SK-N-SH treated with all-trans-retinoic acid at 6 μM for 48 hours (cell line): ENCODE measurements at regions not wholly inside any gene's neighbourhood (a gene's known extent, or its start where the extent isn't known, plus 50 kb on each side); places are given as distances from the start of the nearest gene placed in this dataset.
A peak's percentile ranks its signal among the peaks of the same experiment; 100 is the strongest.

ENCODE experiments used
- ATAC-seq: fragments of 200-7000 bp; cut with Tn5 transposase; 3 replicates; pipeline ENCODE4 v1.9.1; 2020; ENCODE audit warnings: mild to moderate bottlenecking, moderate library complexity
- ARNTL ChIP-seq: fragments of 450-650 bp; formaldehyde crosslinking; IDR thresholded peaks from 2 replicates; pipeline ENCODE4 v1.5.0; 2020; ENCODE audit warnings: low read depth, mild to moderate bottlenecking, moderate library complexity, borderline replicate concordance
- BACH2 ChIP-seq: fragments of 250-450 bp; sonication (Bioruptor Pico); IDR thresholded peaks from 2 replicates; pipeline ENCODE4 v1.9.0; 2021; ENCODE audit warnings: mild to moderate bottlenecking, borderline replicate concordance
- CSDC2 ChIP-seq: fragments of 250-450 bp; sonication (Bioruptor Pico); IDR thresholded peaks from 2 replicates; pipeline ENCODE4 v1.5.0; 2020; ENCODE audit warnings: mild to moderate bottlenecking, moderate library complexity
- ESRRG ChIP-seq: fragments of 250-450 bp; sonication (Bioruptor Pico); IDR thresholded peaks from 2 replicates; pipeline ENCODE4 v1.6.1; 2021; ENCODE audit warnings: mild to moderate bottlenecking
- GLIS3 ChIP-seq: fragments of 250-450 bp; sonication (Bioruptor Pico); IDR thresholded peaks from 2 replicates; pipeline ENCODE4 v1.5.0; 2020; ENCODE audit warnings: mild to moderate bottlenecking, moderate library complexity
- OSR1 ChIP-seq: fragments of 250-450 bp; sonication (Bioruptor Pico); IDR thresholded peaks from 2 replicates; pipeline ENCODE4 v1.8.0; 2022; ENCODE audit warnings: moderate library complexity, mild to moderate bottlenecking, inconsistent platforms
- PPARA ChIP-seq: fragments of 250-450 bp; sonication (Bioruptor Pico); IDR thresholded peaks from 2 replicates; pipeline ENCODE4 v1.5.0; 2020; ENCODE audit warnings: mild to moderate bottlenecking, borderline replicate concordance
- RARB ChIP-seq: fragments of 250-450 bp; sonication (Bioruptor Pico); IDR thresholded peaks from 2 replicates; pipeline ENCODE4 v1.8.0; 2021; ENCODE audit warnings: mild to moderate bottlenecking, moderate library complexity
- SNAI2 ChIP-seq: fragments of 250-450 bp; sonication (Bioruptor Pico); IDR thresholded peaks from 2 replicates; pipeline ENCODE4 v1.5.0; 2020; ENCODE audit warnings: mild to moderate bottlenecking, moderate library complexity
- TOX ChIP-seq: fragments of 250-450 bp; sonication (Bioruptor Pico); IDR thresholded peaks from 2 replicates; pipeline ENCODE4 v1.8.0; 2021; ENCODE audit warnings: mild to moderate bottlenecking, moderate library complexity, borderline replicate concordance
- ZC3H10 ChIP-seq: fragments of 250-450 bp; sonication (Bioruptor Pico); IDR thresholded peaks from 2 replicates; pipeline ENCODE4 v1.5.1; 2021; ENCODE audit warnings: mild to moderate bottlenecking, moderate library complexity
- ZFP3 ChIP-seq: fragments of 250-450 bp; sonication (Bioruptor Pico); IDR thresholded peaks from 2 replicates; pipeline ENCODE4 v1.5.0; 2020; ENCODE audit warnings: mild to moderate bottlenecking, moderate library complexity
- ZFP30 ChIP-seq: fragments of 450-650 bp; formaldehyde crosslinking; IDR thresholded peaks from 2 replicates; pipeline ENCODE4 v1.5.0; 2022; ENCODE audit warnings: mild to moderate bottlenecking, moderate library complexity
- ZNF565 ChIP-seq: fragments of 450-650 bp; formaldehyde crosslinking; conservative IDR thresholded peaks from 2 replicates; pipeline ENCODE4 v1.5.0; 2020; ENCODE audit warnings: low read depth, mild to moderate bottlenecking, moderate library complexity
- ZNF70 ChIP-seq: fragments of 450-650 bp; formaldehyde crosslinking; IDR thresholded peaks from 2 replicates; pipeline ENCODE4 v1.5.0; 2020; ENCODE audit warnings: mild to moderate bottlenecking, moderate library complexity
- ZNF8 ChIP-seq: fragments of 450-650 bp; formaldehyde crosslinking; IDR thresholded peaks from 2 replicates; pipeline ENCODE4 v1.5.0; 2020; ENCODE audit warnings: mild to moderate bottlenecking, moderate library complexity
- TF ChIP-seq, protein P1 (sequence below): fragments of 250-450 bp; sonication (Bioruptor Pico); IDR thresholded peaks from 2 replicates; pipeline ENCODE4 v1.8.0; 2021; ENCODE audit warnings: low read depth, mild to moderate bottlenecking, moderate library complexity, borderline replicate concordance
- TF ChIP-seq, protein P2 (sequence below): fragments of 250-450 bp; sonication (Bioruptor Pico); IDR thresholded peaks from 2 replicates; pipeline ENCODE4 v1.8.0; 2020; ENCODE audit warnings: mild to moderate bottlenecking, moderate library complexity, borderline replicate concordance
- TF ChIP-seq, protein P3 (sequence below): fragments of 250-450 bp; sonication (Bioruptor Pico); IDR thresholded peaks from 2 replicates; pipeline ENCODE4 v1.5.0; 2020; ENCODE audit warnings: mild to moderate bottlenecking, moderate library complexity
- TF ChIP-seq, protein P4 (sequence below): fragments of 250-450 bp; sonication (Bioruptor Pico); IDR thresholded peaks from 2 replicates; pipeline ENCODE4 v1.5.1; 2020; ENCODE audit warnings: low read depth, mild to moderate bottlenecking, moderate library complexity

DNA sequence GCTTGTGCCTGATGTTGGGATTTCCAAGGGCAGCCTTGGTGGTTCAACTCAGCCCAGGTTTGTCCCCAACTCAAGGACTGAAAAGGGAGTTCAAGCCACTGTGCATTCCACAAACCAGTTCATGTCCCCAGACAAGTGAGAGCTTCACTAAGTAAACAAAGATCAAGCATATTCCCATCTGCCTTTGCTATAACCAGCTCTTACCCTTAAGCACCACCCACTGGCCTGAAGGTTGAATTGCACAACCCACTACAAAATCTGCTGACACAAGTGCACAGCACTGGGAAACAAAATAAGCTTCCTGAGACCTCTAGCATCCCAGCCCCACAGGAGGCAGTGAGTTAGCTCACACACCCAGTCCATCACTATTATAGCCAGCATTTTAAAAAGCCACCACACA lies 516.7 kb downstream of the NR4A2 start:
- TF ChIP-seq ZC3H10: no peak
- TF ChIP-seq TOX: no peak
- TF ChIP-seq ZFP3 (CRISPR knock-in tag): no peak
- no peak for TF ChIP-seq RARB
- TF ChIP-seq, protein P1, sequence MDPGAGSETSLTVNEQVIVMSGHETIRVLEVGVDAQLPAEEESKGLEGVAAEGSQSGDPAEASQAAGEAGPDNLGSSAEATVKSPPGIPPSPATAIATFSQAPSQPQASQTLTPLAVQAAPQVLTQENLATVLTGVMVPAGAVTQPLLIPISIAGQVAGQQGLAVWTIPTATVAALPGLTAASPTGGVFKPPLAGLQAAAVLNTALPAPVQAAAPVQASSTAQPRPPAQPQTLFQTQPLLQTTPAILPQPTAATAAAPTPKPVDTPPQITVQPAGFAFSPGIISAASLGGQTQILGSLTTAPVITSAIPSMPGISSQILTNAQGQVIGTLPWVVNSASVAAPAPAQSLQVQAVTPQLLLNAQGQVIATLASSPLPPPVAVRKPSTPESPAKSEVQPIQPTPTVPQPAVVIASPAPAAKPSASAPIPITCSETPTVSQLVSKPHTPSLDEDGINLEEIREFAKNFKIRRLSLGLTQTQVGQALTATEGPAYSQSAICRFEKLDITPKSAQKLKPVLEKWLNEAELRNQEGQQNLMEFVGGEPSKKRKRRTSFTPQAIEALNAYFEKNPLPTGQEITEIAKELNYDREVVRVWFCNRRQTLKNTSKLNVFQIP: no peak
- TF ChIP-seq SNAI2: no peak
- TF ChIP-seq, protein P2, sequence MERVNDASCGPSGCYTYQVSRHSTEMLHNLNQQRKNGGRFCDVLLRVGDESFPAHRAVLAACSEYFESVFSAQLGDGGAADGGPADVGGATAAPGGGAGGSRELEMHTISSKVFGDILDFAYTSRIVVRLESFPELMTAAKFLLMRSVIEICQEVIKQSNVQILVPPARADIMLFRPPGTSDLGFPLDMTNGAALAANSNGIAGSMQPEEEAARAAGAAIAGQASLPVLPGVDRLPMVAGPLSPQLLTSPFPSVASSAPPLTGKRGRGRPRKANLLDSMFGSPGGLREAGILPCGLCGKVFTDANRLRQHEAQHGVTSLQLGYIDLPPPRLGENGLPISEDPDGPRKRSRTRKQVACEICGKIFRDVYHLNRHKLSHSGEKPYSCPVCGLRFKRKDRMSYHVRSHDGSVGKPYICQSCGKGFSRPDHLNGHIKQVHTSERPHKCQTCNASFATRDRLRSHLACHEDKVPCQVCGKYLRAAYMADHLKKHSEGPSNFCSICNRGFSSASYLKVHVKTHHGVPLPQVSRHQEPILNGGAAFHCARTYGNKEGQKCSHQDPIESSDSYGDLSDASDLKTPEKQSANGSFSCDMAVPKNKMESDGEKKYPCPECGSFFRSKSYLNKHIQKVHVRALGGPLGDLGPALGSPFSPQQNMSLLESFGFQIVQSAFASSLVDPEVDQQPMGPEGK (CRISPR knock-in tag): no peak
- no peak for TF ChIP-seq CSDC2 (CRISPR knock-in tag)
- TF ChIP-seq OSR1 (CRISPR knock-in tag): no peak
- TF ChIP-seq ZFP30: no peak
- TF ChIP-seq GLIS3 (CRISPR knock-in tag): no peak
- no peak for TF ChIP-seq ZNF8 (CRISPR knock-in tag)
- peak; percentile 69; the same call in 2 of the 3 replicates for ATAC-seq

DNA sequence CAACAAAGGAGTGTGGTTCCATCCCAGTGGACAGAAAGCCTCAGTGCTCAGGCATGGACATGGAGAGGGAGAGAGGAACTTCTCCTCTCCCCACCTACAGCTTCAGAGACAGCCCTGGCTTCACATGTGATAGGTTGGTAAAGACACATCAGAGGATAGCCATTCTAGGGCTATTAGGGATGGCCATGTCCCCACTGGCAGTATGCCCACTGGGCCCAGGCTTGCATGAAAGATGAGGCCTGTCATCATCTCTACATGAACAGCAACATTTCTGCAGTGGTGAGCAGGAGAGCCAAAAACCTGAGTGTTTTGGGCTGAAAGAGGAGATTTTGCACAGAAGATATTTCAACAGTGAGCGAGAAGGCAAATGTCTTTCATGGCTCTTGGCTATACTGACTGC lies 517.2 kb downstream of the NR4A2 start:
- ATAC-seq: no peak
- no peak for TF ChIP-seq ZNF565
- TF ChIP-seq, protein P1: no peak
- no peak for TF ChIP-seq CSDC2 (CRISPR knock-in tag)
- TF ChIP-seq ESRRG (CRISPR knock-in tag): no peak
- TF ChIP-seq, protein P3, sequence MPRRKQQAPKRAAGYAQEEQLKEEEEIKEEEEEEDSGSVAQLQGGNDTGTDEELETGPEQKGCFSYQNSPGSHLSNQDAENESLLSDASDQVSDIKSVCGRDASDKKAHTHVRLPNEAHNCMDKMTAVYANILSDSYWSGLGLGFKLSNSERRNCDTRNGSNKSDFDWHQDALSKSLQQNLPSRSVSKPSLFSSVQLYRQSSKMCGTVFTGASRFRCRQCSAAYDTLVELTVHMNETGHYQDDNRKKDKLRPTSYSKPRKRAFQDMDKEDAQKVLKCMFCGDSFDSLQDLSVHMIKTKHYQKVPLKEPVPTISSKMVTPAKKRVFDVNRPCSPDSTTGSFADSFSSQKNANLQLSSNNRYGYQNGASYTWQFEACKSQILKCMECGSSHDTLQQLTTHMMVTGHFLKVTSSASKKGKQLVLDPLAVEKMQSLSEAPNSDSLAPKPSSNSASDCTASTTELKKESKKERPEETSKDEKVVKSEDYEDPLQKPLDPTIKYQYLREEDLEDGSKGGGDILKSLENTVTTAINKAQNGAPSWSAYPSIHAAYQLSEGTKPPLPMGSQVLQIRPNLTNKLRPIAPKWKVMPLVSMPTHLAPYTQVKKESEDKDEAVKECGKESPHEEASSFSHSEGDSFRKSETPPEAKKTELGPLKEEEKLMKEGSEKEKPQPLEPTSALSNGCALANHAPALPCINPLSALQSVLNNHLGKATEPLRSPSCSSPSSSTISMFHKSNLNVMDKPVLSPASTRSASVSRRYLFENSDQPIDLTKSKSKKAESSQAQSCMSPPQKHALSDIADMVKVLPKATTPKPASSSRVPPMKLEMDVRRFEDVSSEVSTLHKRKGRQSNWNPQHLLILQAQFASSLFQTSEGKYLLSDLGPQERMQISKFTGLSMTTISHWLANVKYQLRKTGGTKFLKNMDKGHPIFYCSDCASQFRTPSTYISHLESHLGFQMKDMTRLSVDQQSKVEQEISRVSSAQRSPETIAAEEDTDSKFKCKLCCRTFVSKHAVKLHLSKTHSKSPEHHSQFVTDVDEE: no peak
- TF ChIP-seq, protein P4, sequence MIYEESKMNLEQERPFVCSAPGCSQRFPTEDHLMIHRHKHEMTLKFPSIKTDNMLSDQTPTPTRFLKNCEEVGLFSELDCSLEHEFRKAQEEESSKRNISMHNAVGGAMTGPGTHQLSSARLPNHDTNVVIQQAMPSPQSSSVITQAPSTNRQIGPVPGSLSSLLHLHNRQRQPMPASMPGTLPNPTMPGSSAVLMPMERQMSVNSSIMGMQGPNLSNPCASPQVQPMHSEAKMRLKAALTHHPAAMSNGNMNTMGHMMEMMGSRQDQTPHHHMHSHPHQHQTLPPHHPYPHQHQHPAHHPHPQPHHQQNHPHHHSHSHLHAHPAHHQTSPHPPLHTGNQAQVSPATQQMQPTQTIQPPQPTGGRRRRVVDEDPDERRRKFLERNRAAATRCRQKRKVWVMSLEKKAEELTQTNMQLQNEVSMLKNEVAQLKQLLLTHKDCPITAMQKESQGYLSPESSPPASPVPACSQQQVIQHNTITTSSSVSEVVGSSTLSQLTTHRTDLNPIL (CRISPR knock-in tag): no peak
- no peak for TF ChIP-seq TOX
- TF ChIP-seq, protein P2 (CRISPR knock-in tag): no peak
- no peak for TF ChIP-seq RARB
- no peak for TF ChIP-seq ARNTL (CRISPR knock-in tag)
- no peak for TF ChIP-seq GLIS3 (CRISPR knock-in tag)
- TF ChIP-seq SNAI2: no peak

DNA sequence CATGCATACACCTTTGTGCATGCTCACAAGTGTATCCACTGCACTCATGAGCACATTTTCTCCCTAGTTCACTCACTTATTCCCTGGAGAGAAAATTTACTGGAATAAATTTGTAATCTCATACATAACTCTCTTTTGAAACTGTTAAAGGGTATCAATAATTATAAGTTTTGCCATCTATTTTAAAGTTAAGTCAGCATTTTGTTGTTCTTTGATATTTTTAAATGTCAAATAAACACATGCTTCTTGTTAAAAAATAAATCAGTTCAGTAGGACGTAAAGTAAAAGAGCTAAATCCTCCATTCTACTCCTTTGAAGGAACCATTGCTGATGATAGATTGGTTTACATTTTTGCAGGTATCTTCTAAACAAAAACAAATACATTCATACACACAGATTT lies 522.1 kb downstream of the NR4A2 start:
- no peak for ATAC-seq
- TF ChIP-seq ZNF8 (CRISPR knock-in tag) (no peak), BACH2 (no peak), OSR1 (CRISPR knock-in tag) (no peak), ZNF70 (CRISPR knock-in tag) (no peak), ZNF565 (no peak), PPARA (CRISPR knock-in tag) (no peak), ARNTL (CRISPR knock-in tag) (no peak), SNAI2 (no peak), TOX (no peak), GLIS3 (CRISPR knock-in tag) (no peak)
